ENCODE measurements at regions not wholly inside any gene's neighbourhood (a gene's known extent, or its start where the extent isn't known, plus 50 kb on each side); places are given as distances from the start of the nearest gene placed in this dataset.
A peak's percentile ranks its signal among the peaks of the same experiment; 100 is the strongest.
"Not testable (repeated sequence)": the region's sequence is repeated elsewhere in the genome, so short reads cannot be mapped to it uniquely, and the experiment has no call there.

- no peaks in the 10 kb centered on the region for H3K4me1 ChIP-seq
- ATAC-seq (no peak), DNase-seq (no peak)
- H3K4me3 ChIP-seq: no peak overlapping the region
- H3K27me3 ChIP-seq (ENCODE audit: insufficient read depth in 3 of 3, low read length in 2 of 3): no peaks in the 10 kb centered on the region
- no peak for TF ChIP-seq CTCF (IDR thresholded peaks at IDR 0.05)
- 77 to 88% (median 83%) methylated on average over 6 of the region's 6 CpGs for WGBS, 3 donors
- no peak overlapping the region for H3K27ac ChIP-seq
- no peaks in the 10 kb centered on the region for H3K9me3 ChIP-seq
- H3K36me3 ChIP-seq (ENCODE audit: insufficient read depth in 1 of 2, low read depth in 1 of 2): no peaks in the 10 kb centered on the region
- intact Hi-C loops (cut with DNase I): no loop called here
These were observed 70.2 kb upstream of the PIK3R4 start for GRCh38 chr3:130816561-130817445.

DNA sequence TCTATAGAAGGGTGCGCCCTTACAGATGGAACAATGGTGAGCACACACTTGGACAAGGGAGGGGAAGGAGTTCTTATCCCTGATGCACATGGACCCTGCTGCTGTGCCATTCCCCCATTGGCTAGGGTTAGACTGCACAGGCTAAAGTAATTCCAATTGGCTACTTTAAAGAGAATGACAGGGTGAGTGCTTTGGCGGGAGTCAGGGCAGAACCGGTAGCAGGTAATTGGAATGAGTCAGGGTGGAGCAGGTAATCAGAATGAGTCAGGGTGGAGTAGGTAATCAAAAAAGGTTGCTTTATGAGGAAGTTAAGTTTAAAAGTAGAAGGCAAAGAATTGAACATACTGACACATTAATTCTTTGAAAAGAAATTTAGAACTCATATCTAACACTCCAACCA is 71.4 kb upstream of the PIK3R4 start:
- H3K27me3 ChIP-seq (ENCODE audit: insufficient read depth in 3 of 3, low read length in 2 of 3); ATAC-seq; intact Hi-C loops (cut with DNase I); H3K9me3 ChIP-seq; DNase-seq; H3K4me1 ChIP-seq; H3K36me3 ChIP-seq (ENCODE audit: insufficient read depth in 1 of 2, low read depth in 1 of 2); H3K4me3 ChIP-seq; H3K27ac ChIP-seq: not testable (repeated sequence)
- 83 to 91% (median 88%) methylated on average over 3 of the region's 3 CpGs for WGBS, 3 donors

DNA sequence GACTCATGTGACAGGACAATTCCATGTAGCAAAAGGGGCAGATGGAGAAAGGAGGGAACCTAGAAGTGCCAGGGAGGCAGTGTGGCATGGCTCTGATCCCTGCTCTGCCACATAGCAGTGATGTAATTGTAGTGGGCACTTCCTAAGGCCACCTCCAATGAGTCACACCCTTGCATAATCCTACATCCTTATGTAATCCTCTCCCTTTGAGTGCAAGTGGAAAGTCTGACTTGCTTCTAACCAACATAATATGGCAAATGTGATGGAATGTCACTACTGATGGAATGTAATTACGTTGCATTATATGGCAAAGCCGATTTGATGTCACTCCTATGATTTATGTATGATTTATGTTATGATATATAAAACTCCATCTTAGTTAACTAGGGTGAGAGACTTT is 72.9 kb upstream of the ATP2C1 start:
- H3K9me3 ChIP-seq: no peaks in the 10 kb centered on the region
- intact Hi-C loops (cut with DNase I): loop anchor here in 1 of 2 donors (5.0 kb wide), 1 partner anchor 44 kb away; no protein-coding TSS in a partner anchor
- H3K27me3 ChIP-seq (ENCODE audit: insufficient read depth in 3 of 3, low read length in 2 of 3): no peaks in the 10 kb centered on the region
- peak overlapping the region; percentile 12 for H3K27ac ChIP-seq
- no peak for TF ChIP-seq CTCF (IDR thresholded peaks at IDR 0.05)
- 35 to 52% (median 38%) methylated on average over 2 of the region's 2 CpGs for WGBS, 3 donors
- H3K4me3 ChIP-seq: no peak overlapping the region
- DNase-seq (no peak), ATAC-seq (peak; percentile 96 to 99 (median 98))
- no peaks in the 10 kb centered on the region for H3K36me3 ChIP-seq (ENCODE audit: insufficient read depth in 1 of 2, low read depth in 1 of 2)
- H3K4me1 ChIP-seq: no peaks in the 10 kb centered on the region

DNA sequence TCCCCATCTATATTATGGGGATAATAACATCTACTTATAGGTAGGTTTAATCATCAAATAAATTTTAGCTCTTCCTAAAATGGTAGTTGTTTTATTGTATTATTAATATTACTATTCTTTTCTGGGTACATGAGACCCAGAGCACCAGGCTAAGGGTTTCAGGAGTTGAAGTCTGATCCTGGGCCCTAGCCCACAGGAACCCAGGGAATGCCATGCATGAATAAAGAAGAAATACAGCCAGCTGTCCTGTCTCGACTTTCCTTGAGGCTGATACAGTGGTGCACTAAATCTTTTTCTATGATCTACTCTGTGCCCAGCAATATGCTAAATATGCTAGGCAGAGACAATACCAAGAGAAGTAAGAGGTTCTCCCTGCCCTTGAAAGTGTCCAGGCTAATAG is 72.1 kb upstream of the ATP2C1 start:
- Histone ChIP-seq H3K27me3 (ENCODE audit: insufficient read depth in 3 of 3, low read length in 2 of 3) (no peaks in the 10 kb centered on the region), H3K4me3 (no peak overlapping the region), H3K36me3 (ENCODE audit: insufficient read depth in 1 of 2, low read depth in 1 of 2) (no peaks in the 10 kb centered on the region), H3K27ac (no peak overlapping the region), H3K4me1 (no peaks in the 10 kb centered on the region), H3K9me3 (no peaks in the 10 kb centered on the region)
- intact Hi-C loops (cut with DNase I): loop anchor here in 1 of 2 donors (5.0 kb wide), 1 partner anchor 45 kb away; no protein-coding TSS in a partner anchor
- no peak for TF ChIP-seq CTCF (IDR thresholded peaks at IDR 0.05)
- no peak for DNase-seq
- ATAC-seq: no peak
- WGBS, 3 donors: 42 to 54% (median 43%) methylated on average over 1 of the region's 1 CpG

DNA sequence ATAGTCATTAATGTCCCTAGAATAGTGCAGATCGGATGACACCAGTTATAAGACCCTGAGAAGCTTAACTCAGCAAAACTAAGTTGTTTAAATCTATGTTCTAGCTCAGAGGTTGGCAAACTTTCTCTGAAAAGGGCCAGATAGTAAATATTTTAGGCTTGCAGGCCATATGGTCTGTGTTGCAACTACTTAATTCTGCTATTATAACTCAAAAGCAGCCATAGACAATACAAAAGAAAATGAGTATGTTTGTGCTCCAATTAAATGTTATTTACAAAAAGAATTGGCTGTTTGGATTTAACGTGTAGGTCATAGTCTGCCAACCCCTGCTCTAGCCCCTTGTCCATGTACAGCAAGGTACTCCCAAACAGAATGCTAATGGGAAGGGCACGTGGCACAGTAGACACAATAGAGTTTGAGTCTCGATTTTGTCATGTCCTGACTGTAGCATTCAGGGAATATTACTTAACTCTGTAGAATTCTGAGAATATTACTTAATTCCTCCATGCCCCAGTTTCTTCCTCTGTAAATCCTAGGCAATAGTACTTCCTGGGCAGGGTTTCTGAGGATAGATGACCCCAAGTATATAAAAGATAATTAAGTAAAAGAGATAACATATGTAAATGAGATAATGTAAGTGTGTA is 70.5 kb upstream of the ATP2C1 start:
- ATAC-seq (no peak), DNase-seq (no peak)
- Histone ChIP-seq H3K27ac (no peak overlapping the region), H3K4me1 (no peaks in the 10 kb centered on the region), H3K4me3 (no peak overlapping the region), H3K36me3 (ENCODE audit: insufficient read depth in 1 of 2, low read depth in 1 of 2) (no peaks in the 10 kb centered on the region), H3K9me3 (no peaks in the 10 kb centered on the region), H3K27me3 (ENCODE audit: insufficient read depth in 3 of 3, low read length in 2 of 3) (no peaks in the 10 kb centered on the region)
- TF ChIP-seq CTCF (IDR thresholded peaks at IDR 0.05): no peak
- intact Hi-C loops (cut with DNase I): loop anchor here in 1 of 2 donors (5.0 kb wide), 1 partner anchor 46 kb away; no protein-coding TSS in a partner anchor
- 83 to 87% (median 85%) methylated on average over 4 of the region's 4 CpGs for WGBS, 3 donors

Data from psoas muscle (tissue), 7 donors.